HepG2 (cell line): ENCODE measurements at regions not wholly inside any gene's neighbourhood (a gene's known extent, or its start where the extent isn't known, plus 50 kb on each side); places are given as distances from the start of the nearest gene placed in this dataset.

ENCODE experiments used
- ATAC-seq: fragments of 200-7000 bp; cut with Tn5 transposase; 3 replicates; pipeline ENCODE4 v1.9.1; 2020; ENCODE audit warnings: mild to moderate bottlenecking, moderate library complexity
- BruUV-seq: library from RNA; stranded (reverse); fragments of 400-500 nt; replicated peaks from 2 replicates; lab custom pipeline; 2021; lab: Mats Ljungman, UMichigan
- CTCF ChIA-PET: fragments of 300-600 bp; formaldehyde crosslinking; extraction: SDS; loops from one replicate; lab custom pipeline; 2021; ENCODE audit warnings: low total read pairs, inconsistent platforms, low intra/inter-chr PET ratio; lab: Yijun Ruan, JAX
- POLR2A ChIA-PET: fragments of 350-600 bp; sonication (Branson Sonifier 250); formaldehyde crosslinking; loops from one replicate; lab custom pipeline; 2020; ENCODE audit warnings: antibody characterized with exemption, inconsistent platforms; lab: Yijun Ruan, JAX
- DNase-seq: peaks from one replicate; pipeline ENCODE4 v3.0.0-alpha.2; 2015; ENCODE audit warnings: low spot score
- FAIRE-seq: peaks from 3 replicates; lab custom pipeline; 2011; peaks lifted over from hg19 to GRCh38; lab: Jason Lieb, UNC
- H2AFZ ChIP-seq: one replicate; pipeline ENCODE4 v1.6.1; 2011; ENCODE audit warnings: low read length, inconsistent platforms
- H3K27ac ChIP-seq: fragments of 300-600 bp; 3 replicates; pipeline ENCODE4 v1.8.0; 2011; ENCODE audit warnings: mixed run types, mild to moderate bottlenecking, mixed read lengths, low read length, inconsistent platforms; ENCODE audit not compliant: insufficient read depth; ENCODE audit errors: extremely low read length
- H3K27me3 ChIP-seq, 2 experiments: fragments of 200-600 bp in 1 of 2; 2 replicates in 1 of 2; 3 replicates in 1 of 2; pipeline versions ENCODE4 v1.6.0 to v1.8.0; 2011; ENCODE audit warnings: low read length in 2 of 2, mild to moderate bottlenecking in 2 of 2, moderate library complexity in 2 of 2, inconsistent platforms in 1 of 2; ENCODE audit not compliant: insufficient read depth in 2 of 2, control insufficient read depth in 1 of 2
- H3K36me3 ChIP-seq, 2 experiments: fragments of 200-600 bp in 1 of 2; replicated peaks in 1 of 2; 2 replicates in 1 of 2; 3 replicates in 1 of 2; pipeline versions ENCODE4 v1.5.1 to v1.8.0; 2011; ENCODE audit warnings: low read length in 2 of 2, inconsistent platforms in 1 of 2; ENCODE audit not compliant: insufficient read depth in 2 of 2, control insufficient read depth in 1 of 2
- H3K4me1 ChIP-seq: 2 replicates; pipeline ENCODE4 v1.5.1; 2012; ENCODE audit warnings: low read length, inconsistent platforms; ENCODE audit not compliant: insufficient read depth
- H3K4me2 ChIP-seq: 2 replicates; pipeline ENCODE4 v1.6.0; 2011; ENCODE audit warnings: low read depth, low read length, inconsistent platforms
- H3K4me3 ChIP-seq, 3 experiments: fragments of 200-600 bp in 1 of 3; sonication (generic), shearing (Covaris generic) in 1 of 3; replicated peaks in 1 of 3; 2 replicates each; pipeline ENCODE4 v1.5.1; 2011 to 2016; ENCODE audit warnings: low read length in 3 of 3, inconsistent platforms in 2 of 3, low read depth in 2 of 3, mild to moderate bottlenecking in 2 of 3, control low read depth in 1 of 3, mixed read lengths in 1 of 3; ENCODE audit not compliant: insufficient read depth in 1 of 3
- H3K79me2 ChIP-seq: one replicate; pipeline ENCODE4 v1.6.1; 2011; ENCODE audit warnings: low read length, inconsistent platforms; ENCODE audit not compliant: insufficient read depth
- H3K9ac ChIP-seq: 2 replicates; pipeline ENCODE4 v1.6.0; 2011; ENCODE audit warnings: mild to moderate bottlenecking, low read depth, low read length, inconsistent platforms; ENCODE audit not compliant: insufficient read depth
- H3K9me3 ChIP-seq: 2 replicates; pipeline ENCODE4 v1.5.1; 2012; ENCODE audit warnings: mild to moderate bottlenecking, low read length
- H4K20me1 ChIP-seq: 2 replicates; pipeline ENCODE4 v1.6.0; 2011; ENCODE audit warnings: inconsistent platforms, mild to moderate bottlenecking, low read length, moderate library complexity; ENCODE audit not compliant: insufficient read depth
- ETV5 ChIP-seq: IDR thresholded peaks from 2 replicates; pipeline ENCODE4 v1.6.1; 2018; ENCODE audit warnings: missing biosample characterization, missing genetic modification reagents, inconsistent platforms, borderline replicate concordance
- GABPB1 ChIP-seq: IDR thresholded peaks from 2 replicates; pipeline ENCODE4 v1.6.1; 2016; ENCODE audit warnings: mild to moderate bottlenecking, missing genetic modification reagents, moderate library complexity, missing compliant biosample characterization
- MAFG ChIP-seq: sonication (generic); formaldehyde crosslinking; IDR thresholded peaks from 2 replicates; pipeline ENCODE4 v1.5.1; 2020; ENCODE audit warnings: mild to moderate bottlenecking, missing genetic modification reagents
- NFRKB ChIP-seq: fragments of 450-650 bp; IDR thresholded peaks from 2 replicates; pipeline ENCODE4 v1.6.1; 2017
- NFYC ChIP-seq: IDR thresholded peaks from 2 replicates; pipeline ENCODE4 v1.6.1; 2016; ENCODE audit warnings: missing genetic modification reagents, missing compliant biosample characterization
- PHF5A ChIP-seq: IDR thresholded peaks from one replicate; pipeline ENCODE4 v1.6.1; 2018; ENCODE audit warnings: low read depth, missing genetic modification reagents; ENCODE audit not compliant: unreplicated experiment
- RAD21 ChIP-seq: fragments of 450-650 bp; formaldehyde crosslinking; IDR thresholded peaks from 2 replicates; pipeline ENCODE4 v1.5.0; 2020; ENCODE audit warnings: mild to moderate bottlenecking
- SNAPC2 ChIP-seq: sonication (generic); formaldehyde crosslinking; IDR thresholded peaks from 2 replicates; pipeline ENCODE4 v1.8.1; 2022; ENCODE audit warnings: mild to moderate bottlenecking, missing genetic modification reagents
- ZNF567 ChIP-seq: sonication (generic); formaldehyde crosslinking; IDR thresholded peaks from 2 replicates; pipeline ENCODE4 v1.8.1; 2023; ENCODE audit warnings: mild to moderate bottlenecking, missing genetic modification reagents, borderline replicate concordance
- ZNF749 ChIP-seq: sonication (generic); formaldehyde crosslinking; IDR thresholded peaks from 2 replicates; pipeline ENCODE4 v1.8.0; 2022; ENCODE audit warnings: mild to moderate bottlenecking, missing genetic modification reagents, moderate library complexity, borderline replicate concordance
- ZNF784 ChIP-seq: sonication (generic); formaldehyde crosslinking; IDR thresholded peaks from 2 replicates; pipeline ENCODE4 v1.5.1; 2020; ENCODE audit warnings: missing genetic modification reagents, mild to moderate bottlenecking, borderline replicate concordance
- ZXDC ChIP-seq: sonication (generic); formaldehyde crosslinking; IDR thresholded peaks from 2 replicates; pipeline ENCODE4 v1.5.0; 2020; ENCODE audit warnings: mild to moderate bottlenecking, missing genetic modification reagents
- WGBS: methylation state at CpG from one replicate; pipeline ENCODE4 v1.1.6; 2017; ENCODE audit warnings: low lambda C conversion rate; 5-methylcytosine and 5-hydroxymethylcytosine counted together
- in situ Hi-C: cut with HindIII; loops from 2 replicates; pipeline ENCODE4 v1.10.0; 2017; ENCODE audit warnings: low pct_unique_long_range_greater_than_20kb; ENCODE audit not compliant: extremely low pct_ligation_motif_present
- intact Hi-C: fragments of 100-400 bp; cut with micrococcal nuclease; formaldehyde crosslinking; loops from one replicate; pipeline ENCODE4 v1.10.0; 2022; ENCODE audit not compliant: unreplicated experiment
- TF ChIP-seq, protein P1 (sequence below): sonication (generic); formaldehyde crosslinking; IDR thresholded peaks from 2 replicates; pipeline ENCODE4 v1.4.0; 2020; ENCODE audit warnings: missing genetic modification reagents

DNA sequence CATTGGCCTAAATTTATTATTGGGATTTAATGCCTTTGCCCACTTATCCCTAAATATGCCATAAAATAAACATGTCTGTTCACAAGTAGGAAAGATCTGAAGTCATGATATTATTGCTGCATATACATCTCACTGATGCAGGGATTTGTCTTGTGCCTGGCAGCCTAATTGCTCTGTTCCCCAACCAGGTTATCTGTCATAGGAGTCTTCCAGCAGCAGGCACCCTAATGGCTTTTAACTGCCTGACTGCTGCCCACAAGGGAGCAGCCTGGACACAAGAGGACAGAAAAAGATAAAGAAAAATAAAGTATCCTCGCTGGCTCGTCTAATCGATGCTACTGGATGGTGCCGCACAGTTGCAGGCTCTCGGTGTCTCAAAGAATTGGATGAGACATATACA is 337.6 kb upstream of the FAR2 start:
- Histone ChIP-seq H4K20me1 (no peaks in the 10 kb centered on the region), H3K9ac (no peak overlapping the region), H3K27me3 (no peaks in the 10 kb centered on the region), H3K9me3 (no peaks in the 10 kb centered on the region), H3K79me2 (no peaks in the 10 kb centered on the region), H3K36me3 (no peaks in the 10 kb centered on the region), H3K4me3 (no peak overlapping the region), H3K27ac (no peak overlapping the region), H3K4me1 (no peaks in the 10 kb centered on the region), H2AFZ (no peak overlapping the region), H3K4me2 (no peak overlapping the region)
- FAIRE-seq = no peak
- no peak for DNase-seq
- intact Hi-C loops = no loop called here
- in situ Hi-C loops = no loop called here
- POLR2A ChIA-PET = no interaction called here
- TF ChIP-seq ZXDC = no peak
- no peak for TF ChIP-seq ETV5 (CRISPR knock-in tag)
- TF ChIP-seq GABPB1 = no peak
- TF ChIP-seq ZNF567 (CRISPR knock-in tag) = no peak
- TF ChIP-seq ZNF749 (CRISPR knock-in tag) = no peak
- TF ChIP-seq ZNF784 (CRISPR knock-in tag) = no peak
- TF ChIP-seq NFRKB = no peak
- no peak for TF ChIP-seq NFYC (CRISPR knock-in tag)
- TF ChIP-seq PHF5A (CRISPR knock-in tag) = no peak
- TF ChIP-seq, protein P1, sequence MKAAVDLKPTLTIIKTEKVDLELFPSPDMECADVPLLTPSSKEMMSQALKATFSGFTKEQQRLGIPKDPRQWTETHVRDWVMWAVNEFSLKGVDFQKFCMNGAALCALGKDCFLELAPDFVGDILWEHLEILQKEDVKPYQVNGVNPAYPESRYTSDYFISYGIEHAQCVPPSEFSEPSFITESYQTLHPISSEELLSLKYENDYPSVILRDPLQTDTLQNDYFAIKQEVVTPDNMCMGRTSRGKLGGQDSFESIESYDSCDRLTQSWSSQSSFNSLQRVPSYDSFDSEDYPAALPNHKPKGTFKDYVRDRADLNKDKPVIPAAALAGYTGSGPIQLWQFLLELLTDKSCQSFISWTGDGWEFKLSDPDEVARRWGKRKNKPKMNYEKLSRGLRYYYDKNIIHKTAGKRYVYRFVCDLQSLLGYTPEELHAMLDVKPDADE (CRISPR knock-in tag) = no peak
- TF ChIP-seq SNAPC2 (CRISPR knock-in tag) = no peak
- TF ChIP-seq RAD21 (CRISPR knock-in tag) = no peak
- no peak for TF ChIP-seq MAFG
- 40% methylated on average over 5 of the region's 5 CpGs for WGBS
- no TSS peak for BruUV-seq
- ATAC-seq = no peak
- CTCF ChIA-PET = no interaction called here
